HG02678 (cell line): ENCODE measurements at regions not wholly inside any gene's neighbourhood (a gene's known extent, or its start where the extent isn't known, plus 50 kb on each side); places are given as distances from the start of the nearest gene placed in this dataset.
"Not testable (repeated sequence)": the region's sequence is repeated elsewhere in the genome, so short reads cannot be mapped to it uniquely, and the experiment has no call there.

ENCODE experiments used
- ATAC-seq: cut with Tn5 transposase; IDR thresholded peaks from one replicate; pipeline ENCODE4 v1.9.1; 2021; ENCODE audit warnings: mild to moderate bottlenecking, moderate library complexity; ENCODE audit not compliant: unreplicated experiment

- no peak for ATAC-seq
Measured at GRCh38 chr1:207241164-207241934, 80.1 kb upstream of the CD55 start.

- no peak for ATAC-seq
Measured at GRCh38 chr1:207243442-207244408, 77.8 kb upstream of the CD55 start.

DNA sequence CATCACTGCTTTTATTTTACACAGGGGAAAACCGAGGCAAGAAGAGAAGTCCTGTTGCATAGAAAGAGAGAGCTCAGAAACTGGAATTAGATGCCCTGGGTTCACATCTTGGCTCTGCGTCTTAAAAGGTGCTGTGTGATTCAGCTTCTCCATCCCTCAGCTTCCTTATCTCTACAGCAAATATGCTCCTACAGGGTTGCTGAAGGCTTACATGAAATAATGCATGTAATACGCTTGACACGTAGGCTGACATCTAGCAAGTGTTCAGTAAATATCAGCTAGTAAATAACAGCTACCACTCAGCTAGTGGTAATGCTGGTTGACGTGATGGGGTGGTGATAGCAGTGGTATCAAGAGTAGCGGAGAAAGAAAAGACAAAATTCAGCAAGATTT, 77.1 kb upstream of the CD55 start:
- no peak for ATAC-seq

DNA sequence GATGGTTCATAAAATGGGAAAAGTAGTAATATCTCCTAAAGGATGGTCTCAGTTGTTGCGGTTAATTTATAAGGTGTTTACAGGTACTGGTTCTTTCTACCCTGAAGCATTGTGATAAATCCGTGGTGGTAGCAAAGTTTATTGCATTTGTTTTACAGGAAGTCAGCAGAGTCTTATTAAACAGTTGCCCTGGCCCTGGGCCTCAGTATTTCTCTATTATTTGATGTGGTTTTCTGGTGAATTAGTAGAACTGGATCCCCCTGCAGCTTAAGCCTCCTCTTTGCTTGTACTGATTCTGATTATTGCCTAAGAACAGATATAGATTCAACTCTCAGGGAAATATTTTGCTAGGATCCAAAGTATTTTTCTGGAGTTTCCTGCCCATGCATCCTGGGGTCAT, 76.4 kb upstream of the CD55 start:
- no peak for ATAC-seq

DNA sequence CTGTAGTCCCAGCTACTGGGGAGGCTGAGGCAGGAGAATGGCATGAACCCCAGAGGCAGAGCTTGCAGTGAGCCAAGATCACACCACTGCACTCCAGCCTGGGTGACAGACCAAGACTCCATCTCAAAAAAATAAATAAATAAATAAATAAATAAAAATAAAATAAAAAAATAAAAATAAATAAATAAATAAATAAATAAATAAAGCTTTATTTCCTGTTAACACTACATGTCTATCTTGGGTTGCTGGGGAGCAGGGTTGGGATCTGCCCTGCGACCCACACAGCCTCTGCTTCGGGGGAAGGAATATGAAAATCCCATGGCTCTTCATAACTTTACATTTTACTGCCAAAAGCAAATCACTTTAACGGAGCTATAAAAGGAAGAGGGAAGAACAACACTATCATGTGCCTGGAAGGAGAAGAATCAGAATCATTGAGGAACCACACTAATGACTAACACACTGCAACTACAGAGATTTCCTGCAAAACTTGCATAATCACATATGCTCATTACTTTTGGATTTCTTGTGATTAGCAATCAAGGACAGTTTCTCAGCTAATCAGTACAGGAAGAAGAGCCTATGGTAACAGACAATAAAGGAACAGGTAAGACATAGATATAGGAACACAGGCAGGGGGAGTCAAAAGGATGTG, 72.8 kb upstream of the CD55 start:
- ATAC-seq = no peak

- no peak for ATAC-seq
Measured at GRCh38 chr1:207250431-207250830, 71.0 kb upstream of the CD55 start.

GRCh38 chr1:207251066-207251465, 70.4 kb upstream of the CD55 start:
- ATAC-seq = no peak

- no peak for ATAC-seq
Measured at GRCh38 chr1:207256869-207257268, 64.6 kb upstream of the CD55 start.

DNA sequence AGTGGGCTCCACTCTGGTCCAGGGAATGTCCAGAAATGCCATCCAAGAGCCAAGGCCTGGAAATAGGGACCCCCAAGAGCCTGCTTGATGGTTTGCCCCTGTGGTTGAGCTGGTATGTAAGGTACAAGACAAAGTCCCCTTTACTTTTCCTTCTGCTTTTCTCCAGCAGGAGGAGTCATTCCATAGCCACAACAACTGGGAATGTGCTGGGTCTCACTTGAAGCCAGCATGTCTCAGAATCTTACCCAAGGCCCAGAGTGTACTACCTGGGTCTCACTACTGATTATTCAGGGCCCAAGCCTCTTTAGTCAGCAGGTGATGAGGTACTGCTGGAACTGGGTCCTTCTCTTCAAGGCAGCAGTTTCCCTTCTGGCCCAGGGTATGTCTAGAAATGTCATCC, 62.1 kb upstream of the CD55 start:
- no peak for ATAC-seq

GRCh38 chr1:207261971-207262370, 59.5 kb upstream of the CD55 start:
- ATAC-seq = no peak

GRCh38 chr1:207262891-207263290, 58.6 kb upstream of the CD55 start:
- not testable (repeated sequence) for ATAC-seq

- no peak for ATAC-seq
Measured at GRCh38 chr1:207264663-207265252, 56.7 kb upstream of the CD55 start.

DNA sequence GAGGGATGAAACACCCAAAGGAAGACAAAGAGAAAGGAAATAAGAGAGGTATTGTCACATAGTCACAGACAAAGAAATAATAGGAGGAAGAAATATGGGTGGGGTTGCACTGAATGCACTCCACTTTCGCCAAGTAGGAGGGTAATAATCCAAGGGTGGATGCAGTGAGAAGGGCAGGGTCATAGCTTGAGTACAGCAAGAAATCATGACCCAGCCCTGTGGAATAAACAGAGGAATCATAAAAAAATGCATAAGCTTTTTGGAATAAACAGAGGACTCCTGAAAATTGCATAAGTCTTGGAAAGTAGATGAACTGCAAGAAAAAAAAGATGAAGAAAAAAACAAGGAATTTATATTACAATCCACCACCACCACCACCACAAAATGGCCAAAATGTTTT, 53.1 kb upstream of the CD55 start:
- ATAC-seq = no peak

GRCh38 chr1:207268753-207269511, 52.5 kb upstream of the CD55 start:
- no peak for ATAC-seq
